HCT116 (cell line): ENCODE measurements at regions not wholly inside any gene's neighbourhood (a gene's known extent, or its start where the extent isn't known, plus 50 kb on each side); places are given as distances from the start of the nearest gene placed in this dataset.

Experiments used
- ATAC-seq: fragments of 200-7000 bp; cut with Tn5 transposase; 2 replicates; pipeline ENCODE4 v1.9.1; 2020; ENCODE audit warnings: mild to moderate bottlenecking, moderate library complexity
- BruUV-seq: library from RNA; stranded (reverse); fragments of 400-500 nt; replicated peaks from 2 replicates; lab custom pipeline; 2021; lab: Mats Ljungman, UMichigan
- CTCF ChIA-PET: fragments of 300-600 bp; sonication (Branson Sonifier 250); formaldehyde crosslinking; loops from one replicate; lab custom pipeline; 2021; ENCODE audit warnings: antibody characterized with exemption; lab: Charles Lee
- POLR2A ChIA-PET: fragments of 300-600, 350-600 bp; sonication (Branson Sonifier 250); formaldehyde crosslinking; loops from one replicate; lab custom pipeline; 2021; ENCODE audit warnings: antibody characterized with exemption; lab: Charles Lee
- RAD21 ChIA-PET, 2 experiments: fragments of 300-600 bp; sonication (Branson Sonifier 250); formaldehyde crosslinking; loops; one replicate each; lab custom pipeline; 2023; ENCODE audit warnings: low total read pairs in 2 of 2; ENCODE audit not compliant: uncharacterized antibody in 2 of 2, unreplicated experiment in 2 of 2, low non-redundant PET in 1 of 2; lab: Charles Lee
- DNase-seq: peaks from one replicate; pipeline ENCODE4 v3.0.0-alpha.2; 2010; ENCODE audit warnings: low read depth, low spot score
- H2AFZ ChIP-seq: fragments of 200-600 bp; shearing (Covaris generic), sonication (generic); 2 replicates; pipeline ENCODE4 v1.6.1; 2017; ENCODE audit warnings: low read depth, mixed run types, mixed read lengths, antibody characterized with exemption, low read length; ENCODE audit not compliant: poor library complexity, severe bottlenecking
- H3K27ac ChIP-seq: 2 replicates; pipeline ENCODE4 v1.5.1; 2012; ENCODE audit warnings: low read depth, low read length
- H3K27me3 ChIP-seq: fragments of 200-600 bp; sonication (generic); 2 replicates; pipeline ENCODE4 v1.6.1; 2016; ENCODE audit warnings: mixed run types, low read length, mixed read lengths; ENCODE audit not compliant: insufficient read depth
- H3K36me3 ChIP-seq, 2 experiments: fragments of 200-500 bp in 1 of 2; fragments of 200-600 bp in 1 of 2; sonication (Bioruptor generic) in 1 of 2; sonication (generic) in 1 of 2; 2 replicates each; pipeline versions ENCODE4 v1.5.1 to v1.6.1; 2014 to 2016; ENCODE audit warnings: low read length in 2 of 2, inconsistent platforms in 1 of 2, mixed read lengths in 1 of 2, mixed run types in 1 of 2; ENCODE audit not compliant: insufficient read depth in 2 of 2, control insufficient read depth in 1 of 2
- H3K4me1 ChIP-seq, 2 experiments: fragments of 200-600 bp in 1 of 2; sonication (generic) in 1 of 2; 2 replicates each; pipeline versions ENCODE4 v1.5.1 to v1.6.1; 2012 to 2017; ENCODE audit warnings: low read length in 2 of 2, inconsistent platforms in 1 of 2, mild to moderate bottlenecking in 1 of 2, mixed read lengths in 1 of 2, mixed run types in 1 of 2, moderate library complexity in 1 of 2; ENCODE audit not compliant: insufficient read depth in 2 of 2, control insufficient read depth in 1 of 2
- H3K4me2 ChIP-seq: fragments of 200-600 bp; sonication (generic); 2 replicates; pipeline ENCODE4 v1.6.1; 2017; ENCODE audit warnings: mixed run types, low read length, mixed read lengths
- H3K4me3 ChIP-seq, 2 experiments: fragments of 200-600 bp in 1 of 2; sonication (generic) in 1 of 2; replicated peaks in 1 of 2; 2 replicates each; pipeline ENCODE4 v1.5.1; 2011 to 2016; ENCODE audit warnings: low read length in 2 of 2, control low read depth in 1 of 2, low read depth in 1 of 2, mild to moderate bottlenecking in 1 of 2, mixed read lengths in 1 of 2, mixed run types in 1 of 2
- H3K79me2 ChIP-seq: fragments of 200-600 bp; sonication (generic); 2 replicates; pipeline ENCODE4 v1.6.1; 2017; ENCODE audit warnings: mild to moderate bottlenecking, mixed run types, low read length, moderate library complexity, mixed read lengths; ENCODE audit not compliant: insufficient read depth
- H3K9ac ChIP-seq: fragments of 200-600 bp; sonication (generic); 2 replicates; pipeline ENCODE4 v1.6.1; 2016; ENCODE audit warnings: low read length, mixed read lengths
- H3K9me2 ChIP-seq: fragments of 200-600 bp; sonication (generic), shearing (Covaris generic); 2 replicates; pipeline ENCODE4 v1.6.1; 2017; ENCODE audit warnings: mixed run types, mild to moderate bottlenecking, moderate library complexity; ENCODE audit not compliant: insufficient read depth
- H3K9me3 ChIP-seq, 2 experiments: fragments of 200-500 bp in 1 of 2; fragments of 200-600 bp in 1 of 2; sonication (Bioruptor generic) in 1 of 2; sonication (generic) in 1 of 2; 2 replicates each; pipeline ENCODE4 v1.6.1; 2014 to 2017; ENCODE audit warnings: low read length in 2 of 2, mixed read lengths in 2 of 2, inconsistent platforms in 1 of 2, low read depth in 1 of 2, mild to moderate bottlenecking in 1 of 2, mixed run types in 1 of 2, moderate library complexity in 1 of 2; ENCODE audit not compliant: control insufficient read depth in 1 of 2, insufficient read depth in 1 of 2
- H4K20me1 ChIP-seq: fragments of 200-600 bp; sonication (generic), shearing (Covaris generic); 2 replicates; pipeline ENCODE4 v1.6.1; 2017; ENCODE audit warnings: mixed run types, mild to moderate bottlenecking, moderate library complexity; ENCODE audit not compliant: insufficient read depth
- CBX3 ChIP-seq: IDR thresholded peaks from 2 replicates; pipeline ENCODE4 v1.6.1; 2012; ENCODE audit warnings: low read depth
- CEBPB ChIP-seq: IDR thresholded peaks from 2 replicates; pipeline ENCODE4 v1.6.1; 2012; ENCODE audit warnings: low read depth
- EGR1 ChIP-seq: IDR thresholded peaks from 2 replicates; pipeline ENCODE4 v1.6.1; 2012; ENCODE audit warnings: low read depth
- EZH2 ChIP-seq: fragments of 200-600 bp; sonication (generic); IDR thresholded peaks from 2 replicates; pipeline ENCODE4 v1.6.1; 2017; ENCODE audit warnings: antibody characterized with exemption, mixed run types
- FOSL1 ChIP-seq: IDR thresholded peaks from 2 replicates; pipeline ENCODE4 v1.6.1; 2012; ENCODE audit warnings: low read depth
- JUND ChIP-seq: IDR thresholded peaks from 2 replicates; pipeline ENCODE4 v1.6.1; 2012
- POLR2AphosphoS5 ChIP-seq: IDR thresholded peaks from 2 replicates; pipeline ENCODE4 v1.6.1; 2011; ENCODE audit warnings: mild to moderate bottlenecking, low read depth, low read length, moderate library complexity
- RAD21 ChIP-seq: IDR thresholded peaks from 2 replicates; pipeline ENCODE4 v1.6.1; 2012; ENCODE audit warnings: low read depth, mild to moderate bottlenecking
- SP1 ChIP-seq: IDR thresholded peaks from 2 replicates; pipeline ENCODE4 v1.6.1; 2012; ENCODE audit warnings: low read depth
- SRF ChIP-seq: IDR thresholded peaks from 2 replicates; pipeline ENCODE4 v1.6.1; 2012; ENCODE audit warnings: low read depth
- TCF7L2 ChIP-seq: IDR thresholded peaks from 2 replicates; pipeline ENCODE4 v1.7.0; 2011; ENCODE audit warnings: borderline replicate concordance, inconsistent platforms; ENCODE audit not compliant: insufficient read depth, insufficient read length; ENCODE audit errors: extremely low read depth
- ZNF274 ChIP-seq: fragments of 200-500 bp; sonication (Bioruptor generic); IDR thresholded peaks from 2 replicates; pipeline ENCODE4 v1.6.1; 2014; ENCODE audit warnings: mild to moderate bottlenecking, low read depth, low read length, inconsistent platforms
- intact Hi-C: fragments of 100-400 bp; cut with micrococcal nuclease; formaldehyde crosslinking; loops from 2 replicates; pipeline ENCODE4 v1.10.0; 2022
- TF ChIP-seq, protein P1 (sequence below): IDR thresholded peaks from 2 replicates; pipeline ENCODE4 v1.6.1; 2011; ENCODE audit warnings: mild to moderate bottlenecking, low read length, moderate library complexity; ENCODE audit not compliant: insufficient replicate concordance; ENCODE audit errors: extremely low read depth
- TF ChIP-seq, protein P2 (sequence below): IDR thresholded peaks from 2 replicates; pipeline ENCODE4 v1.6.1; 2012
- TF ChIP-seq, protein P3 (sequence below): IDR thresholded peaks from 2 replicates; pipeline ENCODE4 v1.6.1; 2012; ENCODE audit warnings: low read depth

DNA sequence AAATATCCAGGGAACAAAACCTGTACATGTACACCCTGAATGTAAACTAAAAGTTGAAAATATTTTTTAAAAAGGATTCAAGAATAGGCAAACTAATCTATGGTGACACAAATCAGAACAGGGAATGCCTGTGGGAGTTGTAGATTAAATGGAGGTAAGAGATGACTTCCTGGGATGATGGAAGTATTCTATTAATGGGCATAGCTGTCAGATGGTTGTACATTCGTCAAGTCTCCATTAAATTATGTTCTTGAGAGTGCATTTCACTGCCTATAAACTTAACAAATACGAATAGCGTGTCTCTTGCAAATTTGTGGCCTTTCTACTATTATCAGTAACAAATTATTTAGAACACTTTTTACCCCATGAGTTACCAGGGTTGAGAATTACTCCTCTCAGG lies 207.0 kb downstream of the HNMT start:
- intact Hi-C loops = no loop called here
- Histone ChIP-seq H3K79me2 (no peaks in the 10 kb centered on the region), H3K4me2 (no peak overlapping the region), H3K36me3 (no peaks in the 10 kb centered on the region), H3K9me3 (no peaks in the 10 kb centered on the region), H3K4me1 (no peaks in the 10 kb centered on the region), H3K27ac (no peak overlapping the region), H3K9me2 (no peaks in the 10 kb centered on the region), H3K27me3 (no peaks in the 10 kb centered on the region), H2AFZ (no peak overlapping the region), H4K20me1 (no peaks in the 10 kb centered on the region), H3K4me3 (no peak overlapping the region), H3K9ac (no peak overlapping the region)
- RAD21 ChIA-PET = no interaction called here
- CTCF ChIA-PET = no interaction called here
- no TSS peak for BruUV-seq
- POLR2A ChIA-PET = no interaction called here
- DNase-seq = no peak
- TF ChIP-seq ZNF274 (no peak), JUND (no peak), POLR2AphosphoS5 (no peak), EGR1 (no peak)
- TF ChIP-seq, protein P1, sequence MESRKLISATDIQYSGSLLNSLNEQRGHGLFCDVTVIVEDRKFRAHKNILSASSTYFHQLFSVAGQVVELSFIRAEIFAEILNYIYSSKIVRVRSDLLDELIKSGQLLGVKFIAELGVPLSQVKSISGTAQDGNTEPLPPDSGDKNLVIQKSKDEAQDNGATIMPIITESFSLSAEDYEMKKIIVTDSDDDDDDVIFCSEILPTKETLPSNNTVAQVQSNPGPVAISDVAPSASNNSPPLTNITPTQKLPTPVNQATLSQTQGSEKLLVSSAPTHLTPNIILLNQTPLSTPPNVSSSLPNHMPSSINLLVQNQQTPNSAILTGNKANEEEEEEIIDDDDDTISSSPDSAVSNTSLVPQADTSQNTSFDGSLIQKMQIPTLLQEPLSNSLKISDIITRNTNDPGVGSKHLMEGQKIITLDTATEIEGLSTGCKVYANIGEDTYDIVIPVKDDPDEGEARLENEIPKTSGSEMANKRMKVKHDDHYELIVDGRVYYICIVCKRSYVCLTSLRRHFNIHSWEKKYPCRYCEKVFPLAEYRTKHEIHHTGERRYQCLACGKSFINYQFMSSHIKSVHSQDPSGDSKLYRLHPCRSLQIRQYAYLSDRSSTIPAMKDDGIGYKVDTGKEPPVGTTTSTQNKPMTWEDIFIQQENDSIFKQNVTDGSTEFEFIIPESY = no peak
- ATAC-seq = no peak

DNA sequence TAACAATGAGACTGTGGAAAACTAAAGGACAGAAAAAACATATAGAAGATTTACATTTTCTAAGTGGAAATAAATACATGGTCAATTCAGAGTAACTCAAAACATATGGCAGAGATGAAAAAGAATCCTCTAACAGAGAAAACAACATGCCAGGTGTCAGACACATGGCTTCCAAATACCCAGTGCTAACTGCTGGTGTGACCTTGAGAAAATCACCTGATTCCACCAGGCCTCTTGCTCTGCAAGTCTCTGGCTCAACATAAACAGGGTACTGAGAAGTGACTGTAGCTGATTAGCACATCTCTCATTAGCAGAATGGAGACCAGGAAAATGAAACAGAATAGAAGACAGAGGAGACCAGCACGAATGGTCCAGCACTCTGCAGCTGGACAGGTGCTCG lies 210.8 kb downstream of the HNMT start:
- no peaks in the 10 kb centered on the region for H3K4me1 ChIP-seq
- H3K9me2 ChIP-seq = no peaks in the 10 kb centered on the region
- no peak overlapping the region for H3K4me2 ChIP-seq
- ChIA-PET POLR2A (no interaction called here), CTCF (no interaction called here), RAD21 (no interaction called here)
- BruUV-seq = no TSS peak
- ATAC-seq = no peak
- DNase-seq = no peak
- no peak overlapping the region for H3K9ac ChIP-seq
- no peaks in the 10 kb centered on the region for H3K27me3 ChIP-seq
- no peaks in the 10 kb centered on the region for H3K36me3 ChIP-seq
- no peaks in the 10 kb centered on the region for H3K9me3 ChIP-seq
- no peaks in the 10 kb centered on the region for H3K79me2 ChIP-seq
- no peaks in the 10 kb centered on the region for H4K20me1 ChIP-seq
- H3K4me3 ChIP-seq = no peak overlapping the region
- H2AFZ ChIP-seq = no peak overlapping the region
- intact Hi-C loops = no loop called here
- H3K27ac ChIP-seq = no peak overlapping the region
- TF ChIP-seq RAD21 (no peak), EGR1 (no peak), FOSL1 (no peak), CBX3 (no peak), EZH2 (no peak), CEBPB (no peak), SP1 (no peak), SRF (no peak), TCF7L2 (no peak)
- TF ChIP-seq, protein P2, sequence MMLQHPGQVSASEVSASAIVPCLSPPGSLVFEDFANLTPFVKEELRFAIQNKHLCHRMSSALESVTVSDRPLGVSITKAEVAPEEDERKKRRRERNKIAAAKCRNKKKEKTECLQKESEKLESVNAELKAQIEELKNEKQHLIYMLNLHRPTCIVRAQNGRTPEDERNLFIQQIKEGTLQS = no peak
- TF ChIP-seq, protein P3, sequence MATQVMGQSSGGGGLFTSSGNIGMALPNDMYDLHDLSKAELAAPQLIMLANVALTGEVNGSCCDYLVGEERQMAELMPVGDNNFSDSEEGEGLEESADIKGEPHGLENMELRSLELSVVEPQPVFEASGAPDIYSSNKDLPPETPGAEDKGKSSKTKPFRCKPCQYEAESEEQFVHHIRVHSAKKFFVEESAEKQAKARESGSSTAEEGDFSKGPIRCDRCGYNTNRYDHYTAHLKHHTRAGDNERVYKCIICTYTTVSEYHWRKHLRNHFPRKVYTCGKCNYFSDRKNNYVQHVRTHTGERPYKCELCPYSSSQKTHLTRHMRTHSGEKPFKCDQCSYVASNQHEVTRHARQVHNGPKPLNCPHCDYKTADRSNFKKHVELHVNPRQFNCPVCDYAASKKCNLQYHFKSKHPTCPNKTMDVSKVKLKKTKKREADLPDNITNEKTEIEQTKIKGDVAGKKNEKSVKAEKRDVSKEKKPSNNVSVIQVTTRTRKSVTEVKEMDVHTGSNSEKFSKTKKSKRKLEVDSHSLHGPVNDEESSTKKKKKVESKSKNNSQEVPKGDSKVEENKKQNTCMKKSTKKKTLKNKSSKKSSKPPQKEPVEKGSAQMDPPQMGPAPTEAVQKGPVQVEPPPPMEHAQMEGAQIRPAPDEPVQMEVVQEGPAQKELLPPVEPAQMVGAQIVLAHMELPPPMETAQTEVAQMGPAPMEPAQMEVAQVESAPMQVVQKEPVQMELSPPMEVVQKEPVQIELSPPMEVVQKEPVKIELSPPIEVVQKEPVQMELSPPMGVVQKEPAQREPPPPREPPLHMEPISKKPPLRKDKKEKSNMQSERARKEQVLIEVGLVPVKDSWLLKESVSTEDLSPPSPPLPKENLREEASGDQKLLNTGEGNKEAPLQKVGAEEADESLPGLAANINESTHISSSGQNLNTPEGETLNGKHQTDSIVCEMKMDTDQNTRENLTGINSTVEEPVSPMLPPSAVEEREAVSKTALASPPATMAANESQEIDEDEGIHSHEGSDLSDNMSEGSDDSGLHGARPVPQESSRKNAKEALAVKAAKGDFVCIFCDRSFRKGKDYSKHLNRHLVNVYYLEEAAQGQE = no peak
